ENCODE measurements at regions not wholly inside any gene's neighbourhood (a gene's known extent, or its start where the extent isn't known, plus 50 kb on each side); places are given as distances from the start of the nearest gene placed in this dataset.
"Not testable (repeated sequence)": the region's sequence is repeated elsewhere in the genome, so short reads cannot be mapped to it uniquely, and the experiment has no call there.

DNA sequence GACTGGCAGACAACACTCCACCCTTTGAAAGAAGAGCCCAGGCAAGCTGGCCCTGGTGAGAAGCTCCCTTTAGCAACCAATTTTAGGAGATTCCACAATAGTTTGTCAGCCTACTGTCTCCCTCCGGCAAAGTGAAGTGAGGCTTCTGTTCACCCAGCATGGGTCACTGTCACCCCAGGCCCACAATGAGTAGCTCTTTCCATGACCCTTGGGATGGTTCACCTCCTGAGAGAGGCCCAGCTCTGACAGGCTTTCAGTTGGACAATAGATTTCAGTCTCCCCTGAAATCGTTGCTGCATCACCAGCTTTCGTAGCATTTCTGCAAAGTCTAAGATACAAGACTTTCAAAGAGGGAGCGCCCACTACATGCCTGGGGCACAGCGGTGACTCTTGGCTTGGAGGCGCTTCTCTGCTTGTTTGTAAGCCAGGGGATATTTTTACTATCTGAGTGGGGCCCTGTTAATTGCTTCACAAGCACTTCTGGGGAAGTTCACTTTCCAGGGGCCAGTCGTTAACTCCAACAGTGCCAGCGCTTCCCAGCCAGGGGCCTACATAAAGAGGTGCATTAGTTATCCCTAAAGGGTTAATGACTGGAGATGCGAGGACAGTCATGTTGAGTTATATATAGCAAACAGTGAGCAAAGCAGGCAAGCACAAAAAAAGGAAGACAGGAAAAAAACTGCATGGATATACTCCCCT is 255.7 kb downstream of the BCL2L11 start:
- CTCF ChIA-PET (ENCODE audit: unreplicated experiment); H3K9me3 ChIP-seq (ENCODE audit: low read length); H2AFZ ChIP-seq (ENCODE audit: low read length); intact Hi-C loops (cut with micrococcal nuclease; ENCODE audit: unreplicated experiment); H3K27ac ChIP-seq (ENCODE audit: low read depth, low read length, poor library complexity, severe bottlenecking); H3K9me2 ChIP-seq (ENCODE audit: insufficient read depth, low read length); H3K4me3 ChIP-seq (ENCODE audit: low read depth, low read length, poor library complexity, severe bottlenecking); H3K4me1 ChIP-seq (ENCODE audit: insufficient read depth, low read length, poor library complexity, severe bottlenecking); H3K4me2 ChIP-seq (ENCODE audit: low read length); H3K36me3 ChIP-seq (ENCODE audit: insufficient read depth, low read length); DNase-seq (ENCODE audit: low spot score); BruUV-seq (replicated peaks); H3K79me2 ChIP-seq (ENCODE audit: insufficient read depth, low read depth, low read length); POLR2A ChIA-PET; H4K20me1 ChIP-seq (ENCODE audit: insufficient read depth, low read length): not testable (repeated sequence)

DNA sequence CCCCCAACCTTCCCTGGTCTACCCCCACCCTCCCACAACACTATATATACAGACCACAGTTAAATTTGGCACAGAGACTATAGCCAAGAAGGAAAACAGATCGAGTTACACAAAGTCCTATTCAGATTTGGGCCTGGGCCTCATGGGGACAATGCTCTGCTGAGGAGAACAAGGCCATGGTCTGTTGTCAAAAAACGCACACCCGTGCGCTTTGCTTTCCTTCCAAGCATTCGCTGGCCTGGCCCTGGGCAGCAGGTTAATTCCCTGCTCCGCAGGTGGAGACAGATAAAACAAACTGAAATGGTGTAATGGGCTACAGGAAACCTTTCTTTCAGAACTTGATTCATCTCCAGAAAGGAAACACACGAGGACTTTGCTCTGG is 256.2 kb downstream of the BCL2L11 start:
- BruUV-seq (replicated peaks); H3K9me2 ChIP-seq (ENCODE audit: insufficient read depth, low read length): not testable (repeated sequence)

GRCh38 chr2:111377386-111377959 is 256.8 kb downstream of the BCL2L11 start:
- POLR2A ChIA-PET; H3K4me1 ChIP-seq (ENCODE audit: insufficient read depth, low read length, poor library complexity, severe bottlenecking); H3K79me2 ChIP-seq (ENCODE audit: insufficient read depth, low read depth, low read length); intact Hi-C loops (cut with micrococcal nuclease; ENCODE audit: unreplicated experiment); H4K20me1 ChIP-seq (ENCODE audit: insufficient read depth, low read length); H3K4me2 ChIP-seq (ENCODE audit: low read length); H2AFZ ChIP-seq (ENCODE audit: low read length); H3K9me3 ChIP-seq (ENCODE audit: low read length); H3K27ac ChIP-seq (ENCODE audit: low read depth, low read length, poor library complexity, severe bottlenecking); H3K4me3 ChIP-seq (ENCODE audit: low read depth, low read length, poor library complexity, severe bottlenecking); DNase-seq (ENCODE audit: low spot score); H3K9me2 ChIP-seq (ENCODE audit: insufficient read depth, low read length); H3K36me3 ChIP-seq (ENCODE audit: insufficient read depth, low read length); BruUV-seq (replicated peaks); CTCF ChIA-PET (ENCODE audit: unreplicated experiment): not testable (repeated sequence)

More for the DNA sequence above, 256.2 kb downstream of the BCL2L11 start:
- DNase-seq (ENCODE audit: low spot score); H3K36me3 ChIP-seq (ENCODE audit: insufficient read depth, low read length); H3K4me2 ChIP-seq (ENCODE audit: low read length); H3K27ac ChIP-seq (ENCODE audit: low read depth, low read length, poor library complexity, severe bottlenecking); H3K79me2 ChIP-seq (ENCODE audit: insufficient read depth, low read depth, low read length); POLR2A ChIA-PET; CTCF ChIA-PET (ENCODE audit: unreplicated experiment); H2AFZ ChIP-seq (ENCODE audit: low read length); H3K9me3 ChIP-seq (ENCODE audit: low read length); H3K4me1 ChIP-seq (ENCODE audit: insufficient read depth, low read length, poor library complexity, severe bottlenecking); intact Hi-C loops (cut with micrococcal nuclease; ENCODE audit: unreplicated experiment); H4K20me1 ChIP-seq (ENCODE audit: insufficient read depth, low read length); H3K4me3 ChIP-seq (ENCODE audit: low read depth, low read length, poor library complexity, severe bottlenecking): not testable (repeated sequence)

- H2AFZ ChIP-seq (ENCODE audit: low read length); DNase-seq (ENCODE audit: low spot score); H3K79me2 ChIP-seq (ENCODE audit: insufficient read depth, low read depth, low read length); CTCF ChIA-PET (ENCODE audit: unreplicated experiment); H3K9me3 ChIP-seq (ENCODE audit: low read length); intact Hi-C loops (cut with micrococcal nuclease; ENCODE audit: unreplicated experiment); POLR2A ChIA-PET; H3K27ac ChIP-seq (ENCODE audit: low read depth, low read length, poor library complexity, severe bottlenecking); H3K4me2 ChIP-seq (ENCODE audit: low read length); H3K4me3 ChIP-seq (ENCODE audit: low read depth, low read length, poor library complexity, severe bottlenecking); BruUV-seq (replicated peaks); H4K20me1 ChIP-seq (ENCODE audit: insufficient read depth, low read length); H3K36me3 ChIP-seq (ENCODE audit: insufficient read depth, low read length); H3K4me1 ChIP-seq (ENCODE audit: insufficient read depth, low read length, poor library complexity, severe bottlenecking); H3K9me2 ChIP-seq (ENCODE audit: insufficient read depth, low read length): not testable (repeated sequence)
Observed at GRCh38 chr2:111378348-111378747, 257.6 kb downstream of the BCL2L11 start.

- intact Hi-C loops (cut with micrococcal nuclease; ENCODE audit: unreplicated experiment); H3K4me1 ChIP-seq (ENCODE audit: insufficient read depth, low read length, poor library complexity, severe bottlenecking); BruUV-seq (replicated peaks); H3K9me2 ChIP-seq (ENCODE audit: insufficient read depth, low read length); CTCF ChIA-PET (ENCODE audit: unreplicated experiment); H3K9me3 ChIP-seq (ENCODE audit: low read length); H3K27ac ChIP-seq (ENCODE audit: low read depth, low read length, poor library complexity, severe bottlenecking); H4K20me1 ChIP-seq (ENCODE audit: insufficient read depth, low read length); DNase-seq (ENCODE audit: low spot score); H2AFZ ChIP-seq (ENCODE audit: low read length); H3K4me3 ChIP-seq (ENCODE audit: low read depth, low read length, poor library complexity, severe bottlenecking); H3K4me2 ChIP-seq (ENCODE audit: low read length); H3K36me3 ChIP-seq (ENCODE audit: insufficient read depth, low read length); H3K79me2 ChIP-seq (ENCODE audit: insufficient read depth, low read depth, low read length); POLR2A ChIA-PET: not testable (repeated sequence)
Observed at GRCh38 chr2:111380733-111381439, 260.2 kb downstream of the BCL2L11 start.

GRCh38 chr2:111381530-111382306 is 261.0 kb downstream of the BCL2L11 start:
- CTCF ChIA-PET (ENCODE audit: unreplicated experiment) = not testable (repeated sequence)

More at GRCh38 chr2:111381530-111382306, 261.0 kb downstream of the BCL2L11 start:
- DNase-seq (ENCODE audit: low spot score); H3K9me2 ChIP-seq (ENCODE audit: insufficient read depth, low read length); H3K79me2 ChIP-seq (ENCODE audit: insufficient read depth, low read depth, low read length); H4K20me1 ChIP-seq (ENCODE audit: insufficient read depth, low read length); H3K9me3 ChIP-seq (ENCODE audit: low read length); H3K36me3 ChIP-seq (ENCODE audit: insufficient read depth, low read length); H3K27ac ChIP-seq (ENCODE audit: low read depth, low read length, poor library complexity, severe bottlenecking); H2AFZ ChIP-seq (ENCODE audit: low read length); BruUV-seq (replicated peaks); H3K4me3 ChIP-seq (ENCODE audit: low read depth, low read length, poor library complexity, severe bottlenecking); H3K4me2 ChIP-seq (ENCODE audit: low read length); POLR2A ChIA-PET; H3K4me1 ChIP-seq (ENCODE audit: insufficient read depth, low read length, poor library complexity, severe bottlenecking); intact Hi-C loops (cut with micrococcal nuclease; ENCODE audit: unreplicated experiment): not testable (repeated sequence)
